Fibroblast of lung (primary cell): ENCODE measurements at regions not wholly inside any gene's neighbourhood (a gene's known extent, or its start where the extent isn't known, plus 50 kb on each side); places are given as distances from the start of the nearest gene placed in this dataset.
"Not testable (repeated sequence)": the region's sequence is repeated elsewhere in the genome, so short reads cannot be mapped to it uniquely, and the experiment has no call there.

Experiments used
- DNase-seq, 2 donors: peaks; one replicate each; pipeline versions ENCODE4 v3.0.0 to v3.0.0-alpha.2; 2010; ENCODE audit warnings: low read depth in 2 of 2
- H2AFZ ChIP-seq: 2 replicates; pipeline ENCODE4 v1.5.1; 2012; ENCODE audit warnings: low read length, control low read depth, inconsistent platforms
- H3K27ac ChIP-seq: 2 replicates; pipeline ENCODE4 v1.5.1; 2011; ENCODE audit warnings: low read length, control low read depth; ENCODE audit not compliant: insufficient read depth
- H3K27me3 ChIP-seq: 2 replicates; pipeline ENCODE4 v1.5.1; 2011; ENCODE audit warnings: mild to moderate bottlenecking, low read length; ENCODE audit not compliant: control insufficient read depth, insufficient read depth
- H3K36me3 ChIP-seq: 2 replicates; pipeline ENCODE4 v1.5.1; 2011; ENCODE audit warnings: low read length; ENCODE audit not compliant: control insufficient read depth, insufficient read depth
- H3K4me1 ChIP-seq: 2 replicates; pipeline ENCODE4 v1.5.1; 2011; ENCODE audit warnings: low read length; ENCODE audit not compliant: control insufficient read depth, insufficient read depth; ENCODE audit errors: extremely low read depth
- H3K4me2 ChIP-seq: 2 replicates; pipeline ENCODE4 v1.5.1; 2011; ENCODE audit warnings: low read length, control low read depth; ENCODE audit not compliant: insufficient read depth; ENCODE audit errors: extremely low read depth
- H3K4me3 ChIP-seq, 4 experiments: fragments of 200-600 bp in 1 of 4; sonication (generic) in 1 of 4; replicated peaks in 1 of 4; 2 replicates each; pipeline ENCODE4 v1.5.1; 2011 to 2016; ENCODE audit warnings: low read length in 4 of 4, low read depth in 3 of 4, mild to moderate bottlenecking in 3 of 4, control low read depth in 2 of 4, inconsistent platforms in 1 of 4, mixed read lengths in 1 of 4; ENCODE audit not compliant: insufficient read depth in 1 of 4; ENCODE audit errors: control extremely low read depth in 1 of 4
- H3K79me2 ChIP-seq: 2 replicates; pipeline ENCODE4 v1.5.1; 2012; ENCODE audit warnings: mild to moderate bottlenecking, low read length, inconsistent platforms; ENCODE audit not compliant: control insufficient read depth, insufficient read depth
- H3K9ac ChIP-seq: 2 replicates; pipeline ENCODE4 v1.5.1; 2011; ENCODE audit warnings: mild to moderate bottlenecking, low read length, control low read depth; ENCODE audit not compliant: insufficient read depth
- H3K9me3 ChIP-seq: 2 replicates; pipeline ENCODE4 v1.5.1; 2012; ENCODE audit warnings: low read depth, low read length; ENCODE audit not compliant: control insufficient read depth, insufficient read depth
- H4K20me1 ChIP-seq: 2 replicates; pipeline ENCODE4 v1.5.1; 2011; ENCODE audit warnings: low read length; ENCODE audit not compliant: control insufficient read depth, insufficient read depth; ENCODE audit errors: extremely low read depth
- EZH2 ChIP-seq: IDR thresholded peaks from 2 replicates; pipeline ENCODE4 v1.5.1; 2012; ENCODE audit warnings: low read length, control low read depth, mild to moderate bottlenecking; ENCODE audit errors: missing control alignments
- TF ChIP-seq, protein P1 (sequence below), 2 donors: IDR thresholded peaks in 1 of 2; conservative IDR thresholded peaks in 1 of 2; 1 replicate in 1 of 2; 2 replicates in 1 of 2; pipeline ENCODE4 v1.5.1; 2011 to 2012; ENCODE audit warnings: low read length in 2 of 2, control low read depth in 1 of 2, inconsistent platforms in 1 of 2, low read depth in 1 of 2, mild to moderate bottlenecking in 1 of 2

DNA sequence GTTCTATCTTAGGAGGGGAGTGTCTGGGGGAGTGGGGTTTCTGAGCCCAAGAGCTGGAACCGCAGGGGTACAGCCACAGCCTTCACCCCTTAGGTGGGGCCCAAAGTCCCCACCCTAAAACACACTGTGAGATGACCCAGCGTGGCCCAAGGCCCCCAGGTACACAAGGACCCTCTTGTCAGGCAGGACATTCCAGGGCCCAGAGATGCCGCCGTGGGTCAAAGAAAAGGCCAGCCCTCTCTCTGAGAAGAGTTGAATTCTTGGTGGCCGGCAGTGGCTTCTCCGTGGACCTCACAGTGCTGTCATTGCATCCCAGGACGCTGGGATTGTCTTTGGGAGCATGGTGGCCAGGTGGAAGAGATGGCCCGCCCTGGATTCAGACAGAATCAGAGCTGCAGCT, 176.3 kb upstream of the C1orf174 start:
- no peak for TF ChIP-seq EZH2
- TF ChIP-seq, protein P1, sequence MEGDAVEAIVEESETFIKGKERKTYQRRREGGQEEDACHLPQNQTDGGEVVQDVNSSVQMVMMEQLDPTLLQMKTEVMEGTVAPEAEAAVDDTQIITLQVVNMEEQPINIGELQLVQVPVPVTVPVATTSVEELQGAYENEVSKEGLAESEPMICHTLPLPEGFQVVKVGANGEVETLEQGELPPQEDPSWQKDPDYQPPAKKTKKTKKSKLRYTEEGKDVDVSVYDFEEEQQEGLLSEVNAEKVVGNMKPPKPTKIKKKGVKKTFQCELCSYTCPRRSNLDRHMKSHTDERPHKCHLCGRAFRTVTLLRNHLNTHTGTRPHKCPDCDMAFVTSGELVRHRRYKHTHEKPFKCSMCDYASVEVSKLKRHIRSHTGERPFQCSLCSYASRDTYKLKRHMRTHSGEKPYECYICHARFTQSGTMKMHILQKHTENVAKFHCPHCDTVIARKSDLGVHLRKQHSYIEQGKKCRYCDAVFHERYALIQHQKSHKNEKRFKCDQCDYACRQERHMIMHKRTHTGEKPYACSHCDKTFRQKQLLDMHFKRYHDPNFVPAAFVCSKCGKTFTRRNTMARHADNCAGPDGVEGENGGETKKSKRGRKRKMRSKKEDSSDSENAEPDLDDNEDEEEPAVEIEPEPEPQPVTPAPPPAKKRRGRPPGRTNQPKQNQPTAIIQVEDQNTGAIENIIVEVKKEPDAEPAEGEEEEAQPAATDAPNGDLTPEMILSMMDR (conservative IDR thresholded peaks at IDR 0.05 in 1 of 2, IDR thresholded peaks at IDR 0.05 in 1 of 2; ENCODE audit: low read depth in 1 of 2, low read length in 2 of 2), result no peak
- Histone ChIP-seq H3K4me1 (no peaks in the 10 kb centered on the region), H3K27me3 (no peaks in the 10 kb centered on the region), H3K9me3 (no peaks in the 10 kb centered on the region), H3K79me2 (no peaks in the 10 kb centered on the region), H4K20me1 (no peaks in the 10 kb centered on the region), H2AFZ (no peak overlapping the region), H3K27ac (no peak overlapping the region), H3K4me3 (no peak overlapping the region), H3K9ac (no peak overlapping the region), H3K36me3 (no peaks in the 10 kb centered on the region), H3K4me2 (no peak overlapping the region)
- DNase-seq, result no peak

GRCh38 chr1:4078091-4078962, 178.3 kb upstream of the C1orf174 start:
- H4K20me1 ChIP-seq, H2AFZ ChIP-seq, H3K9me3 ChIP-seq, H3K27ac ChIP-seq, H3K4me1 ChIP-seq, H3K36me3 ChIP-seq, H3K27me3 ChIP-seq, H3K79me2 ChIP-seq, DNase-seq, H3K4me2 ChIP-seq, H3K4me3 ChIP-seq, H3K9ac ChIP-seq: not testable (repeated sequence)

DNA sequence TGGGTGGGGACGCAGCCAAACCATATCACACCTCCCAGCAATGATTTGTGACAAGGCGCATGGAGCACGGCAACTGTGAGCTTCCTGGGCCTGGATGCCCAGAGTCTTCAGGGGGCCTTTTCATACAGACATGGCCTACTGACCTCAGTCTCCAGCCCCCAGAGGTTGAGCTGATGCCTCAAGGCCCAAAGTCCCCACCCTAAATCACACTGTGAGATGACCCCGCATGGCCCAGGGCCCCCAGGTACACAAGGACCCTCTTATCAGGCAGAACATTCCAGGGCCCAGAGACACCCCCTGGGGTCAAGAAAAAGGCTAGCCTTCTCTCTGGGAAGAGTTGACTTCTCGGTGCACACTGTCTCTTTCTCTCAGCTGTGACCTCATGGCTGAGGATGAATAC, 179.7 kb upstream of the C1orf174 start:
- Histone ChIP-seq H2AFZ (no peak overlapping the region), H3K36me3 (no peaks in the 10 kb centered on the region), H4K20me1 (no peaks in the 10 kb centered on the region), H3K4me1 (no peaks in the 10 kb centered on the region), H3K4me2 (no peak overlapping the region), H3K9me3 (no peaks in the 10 kb centered on the region), H3K79me2 (no peaks in the 10 kb centered on the region), H3K27me3 (no peaks in the 10 kb centered on the region), H3K4me3 (no peak overlapping the region), H3K9ac (no peak overlapping the region), H3K27ac (no peak overlapping the region)
- no peak for DNase-seq
- no peak for TF ChIP-seq EZH2
- TF ChIP-seq, protein P1 (conservative IDR thresholded peaks at IDR 0.05 in 1 of 2, IDR thresholded peaks at IDR 0.05 in 1 of 2; ENCODE audit: low read depth in 1 of 2, low read length in 2 of 2), result no peak
